ENCODE measurements at regions not wholly inside any gene's neighbourhood (a gene's known extent, or its start where the extent isn't known, plus 50 kb on each side); places are given as distances from the start of the nearest gene placed in this dataset.

GRCh38 chr18:71020342-71021029 lies 731.6 kb downstream of the SOCS6 start:
- no peak for TF ChIP-seq CREB1 (IDR thresholded peaks at IDR 0.05; ENCODE audit: low read depth)
- no peak for TF ChIP-seq RAD21 (IDR thresholded peaks at IDR 0.05; ENCODE audit: low read depth)
- TF ChIP-seq TEAD4 (IDR thresholded peaks at IDR 0.05) = no peak
- no peak for TF ChIP-seq ZBTB7A (IDR thresholded peaks at IDR 0.05; ENCODE audit: low read depth)
- TF ChIP-seq YY1 (IDR thresholded peaks at IDR 0.05; ENCODE audit: low read depth) = no peak
- TF ChIP-seq CEBPB (IDR thresholded peaks at IDR 0.05) = no peak
- TF ChIP-seq EGR1 (IDR thresholded peaks at IDR 0.05) = no peak
- TF ChIP-seq MAX (IDR thresholded peaks at IDR 0.05) = no peak
- TF ChIP-seq NFIC (IDR thresholded peaks at IDR 0.05) = no peak
- TF ChIP-seq REST (IDR thresholded peaks at IDR 0.05; ENCODE audit: low read depth) = no peak
- no peak for TF ChIP-seq FOXM1 (IDR thresholded peaks at IDR 0.05; ENCODE audit: borderline replicate concordance, low read depth)
- TF ChIP-seq USF1 (IDR thresholded peaks at IDR 0.05) = no peak
- no peak for TF ChIP-seq TAF1 (IDR thresholded peaks at IDR 0.05; ENCODE audit: low read depth)
- no peak for TF ChIP-seq TCF12 (IDR thresholded peaks at IDR 0.05; ENCODE audit: low read depth)

- TF ChIP-seq EP300 (IDR thresholded peaks at IDR 0.05; ENCODE audit: borderline replicate concordance) (no peak), YY1 (IDR thresholded peaks at IDR 0.05; ENCODE audit: low read depth) (no peak), CREB1 (IDR thresholded peaks at IDR 0.05; ENCODE audit: low read depth) (no peak), TAF1 (IDR thresholded peaks at IDR 0.05; ENCODE audit: low read depth) (no peak), NFIC (IDR thresholded peaks at IDR 0.05) (no peak)
Observed at GRCh38 chr18:71018816-71019215, 730.0 kb downstream of the SOCS6 start.

GRCh38 chr18:71012789-71013188 lies 723.9 kb downstream of the SOCS6 start:
- TF ChIP-seq EGR1 (IDR thresholded peaks at IDR 0.05) (no peak), REST (IDR thresholded peaks at IDR 0.05; ENCODE audit: low read depth) (no peak), TAF1 (IDR thresholded peaks at IDR 0.05; ENCODE audit: low read depth) (no peak), TCF12 (IDR thresholded peaks at IDR 0.05; ENCODE audit: low read depth) (no peak), MAX (IDR thresholded peaks at IDR 0.05) (no peak), FOXM1 (IDR thresholded peaks at IDR 0.05; ENCODE audit: borderline replicate concordance, low read depth) (no peak), CEBPB (IDR thresholded peaks at IDR 0.05) (no peak), NFIC (IDR thresholded peaks at IDR 0.05) (no peak), EP300 (IDR thresholded peaks at IDR 0.05; ENCODE audit: borderline replicate concordance) (no peak), YY1 (IDR thresholded peaks at IDR 0.05; ENCODE audit: low read depth) (no peak), TEAD4 (IDR thresholded peaks at IDR 0.05) (no peak), RAD21 (IDR thresholded peaks at IDR 0.05; ENCODE audit: low read depth) (no peak), CREB1 (IDR thresholded peaks at IDR 0.05; ENCODE audit: low read depth) (no peak), ZBTB7A (IDR thresholded peaks at IDR 0.05; ENCODE audit: low read depth) (no peak), USF1 (IDR thresholded peaks at IDR 0.05) (no peak)

GRCh38 chr18:71011389-71011788 lies 722.5 kb downstream of the SOCS6 start:
- TF ChIP-seq REST (IDR thresholded peaks at IDR 0.05; ENCODE audit: low read depth) = no peak
- no peak for TF ChIP-seq CEBPB (IDR thresholded peaks at IDR 0.05)
- TF ChIP-seq ZBTB7A (IDR thresholded peaks at IDR 0.05; ENCODE audit: low read depth) = no peak
- no peak for TF ChIP-seq RAD21 (IDR thresholded peaks at IDR 0.05; ENCODE audit: low read depth)
- TF ChIP-seq MAX (IDR thresholded peaks at IDR 0.05) = no peak
- no peak for TF ChIP-seq EP300 (IDR thresholded peaks at IDR 0.05; ENCODE audit: borderline replicate concordance)
- TF ChIP-seq EGR1 (IDR thresholded peaks at IDR 0.05) = no peak
- no peak for TF ChIP-seq YY1 (IDR thresholded peaks at IDR 0.05; ENCODE audit: low read depth)
- TF ChIP-seq TCF12 (IDR thresholded peaks at IDR 0.05; ENCODE audit: low read depth) = no peak
- TF ChIP-seq CREB1 (IDR thresholded peaks at IDR 0.05; ENCODE audit: low read depth) = no peak
- no peak for TF ChIP-seq USF1 (IDR thresholded peaks at IDR 0.05)
- TF ChIP-seq FOXM1 (IDR thresholded peaks at IDR 0.05; ENCODE audit: borderline replicate concordance, low read depth) = no peak
- no peak for TF ChIP-seq TAF1 (IDR thresholded peaks at IDR 0.05; ENCODE audit: low read depth)
- TF ChIP-seq TEAD4 (IDR thresholded peaks at IDR 0.05) = no peak
- TF ChIP-seq NFIC (IDR thresholded peaks at IDR 0.05) = no peak

Measured in Ishikawa (cell line).